Endothelial cell of umbilical vein (primary cell): ENCODE measurements at regions not wholly inside any gene's neighbourhood (a gene's known extent, or its start where the extent isn't known, plus 50 kb on each side); places are given as distances from the start of the nearest gene placed in this dataset.

Source experiments
- BruUV-seq: library from RNA; stranded (reverse); fragments of 400-500 nt; replicated peaks from 2 replicates; lab custom pipeline; 2021; lab: Mats Ljungman, UMichigan
- CTCF ChIA-PET: fragments of 300-600, 350-600 bp; sonication (Branson Sonifier 250); formaldehyde crosslinking; loops from one replicate; lab custom pipeline; 2021; ENCODE audit warnings: antibody characterized with exemption, inconsistent platforms; lab: Charles Lee
- POLR2A ChIA-PET: fragments of 300-600, 350-600 bp; sonication (Branson Sonifier 250); formaldehyde crosslinking; loops from one replicate; lab custom pipeline; 2021; ENCODE audit warnings: antibody characterized with exemption, inconsistent platforms; lab: Charles Lee
- DNase-seq: peaks from one replicate; pipeline ENCODE4 v3.0.0-alpha.2; 2011; ENCODE audit warnings: low read depth, low spot score
- FAIRE-seq: peaks from 2 replicates; lab custom pipeline; 2011; peaks lifted over from hg19 to GRCh38; lab: Jason Lieb, UNC
- H2AFZ ChIP-seq: 2 replicates; pipeline ENCODE4 v1.6.0; 2012; ENCODE audit warnings: low read depth, low read length, control low read depth, inconsistent platforms
- H3K27ac ChIP-seq: 2 replicates; pipeline ENCODE4 v1.5.1; 2011; ENCODE audit warnings: low read depth, mild to moderate bottlenecking, control low read depth, low read length, moderate library complexity; ENCODE audit not compliant: insufficient read depth
- H3K27me3 ChIP-seq, 2 experiments: 2 replicates each; pipeline versions ENCODE4 v1.6.0 to v1.6.1; 2011; ENCODE audit warnings: low read length in 2 of 2, mixed read lengths in 1 of 2; ENCODE audit not compliant: control insufficient read depth in 2 of 2, insufficient read depth in 2 of 2
- H3K36me3 ChIP-seq, 2 experiments: 2 replicates in 1 of 2; 3 replicates in 1 of 2; pipeline ENCODE4 v1.5.1; 2011; ENCODE audit warnings: low read length in 2 of 2, mild to moderate bottlenecking in 1 of 2, moderate library complexity in 1 of 2; ENCODE audit not compliant: control insufficient read depth in 2 of 2, insufficient read depth in 2 of 2; ENCODE audit errors: extremely low read depth in 1 of 2
- H3K4me1 ChIP-seq: 3 replicates; pipeline ENCODE4 v1.5.1; 2011; ENCODE audit warnings: mild to moderate bottlenecking, low read length; ENCODE audit not compliant: control insufficient read depth, insufficient read depth; ENCODE audit errors: extremely low read depth
- H3K4me2 ChIP-seq: 2 replicates; pipeline ENCODE4 v1.6.1; 2011; ENCODE audit warnings: low read length, control low read depth, mixed read lengths; ENCODE audit not compliant: insufficient read depth
- H3K4me3 ChIP-seq, 3 experiments: fragments of 200-600 bp in 1 of 3; sonication (generic), shearing (Covaris generic) in 1 of 3; replicated peaks in 1 of 3; 2 replicates each; pipeline ENCODE4 v1.5.1; 2011 to 2016; ENCODE audit warnings: control low read depth in 3 of 3, low read length in 3 of 3, mild to moderate bottlenecking in 2 of 3, inconsistent platforms in 1 of 3, low read depth in 1 of 3, moderate library complexity in 1 of 3; ENCODE audit not compliant: insufficient read depth in 1 of 3
- H3K79me2 ChIP-seq: 2 replicates; pipeline ENCODE4 v1.6.0; 2012; ENCODE audit warnings: low read length, inconsistent platforms; ENCODE audit not compliant: control insufficient read depth, insufficient read depth
- H3K9ac ChIP-seq: replicated peaks from 2 replicates; pipeline ENCODE3; 2011; ENCODE audit warnings: low read length, control low read depth; ENCODE audit not compliant: insufficient read depth; ENCODE audit errors: extremely low read depth
- H3K9me1 ChIP-seq: replicated peaks from 3 replicates; pipeline ENCODE4 v1.6.0; 2011; ENCODE audit warnings: mild to moderate bottlenecking, low read length; ENCODE audit not compliant: control insufficient read depth, insufficient read depth; ENCODE audit errors: extremely low read depth
- H3K9me3 ChIP-seq: replicated peaks from 2 replicates; pipeline ENCODE4 v1.5.1; 2012; ENCODE audit warnings: low read length, inconsistent platforms; ENCODE audit not compliant: control insufficient read depth, insufficient read depth
- H4K20me1 ChIP-seq: replicated peaks from 2 replicates; pipeline ENCODE3; 2011; ENCODE audit warnings: mild to moderate bottlenecking, low read length; ENCODE audit not compliant: control insufficient read depth, insufficient read depth; ENCODE audit errors: extremely low read depth
- EZH2 ChIP-seq: IDR thresholded peaks from 2 replicates; pipeline ENCODE4 v1.6.1; 2012; ENCODE audit warnings: borderline replicate concordance, low read depth, mild to moderate bottlenecking, moderate library complexity, low read length, inconsistent platforms; ENCODE audit not compliant: severe bottlenecking
- FOS ChIP-seq: IDR thresholded peaks from 2 replicates; pipeline ENCODE4 v1.6.1; 2011; ENCODE audit warnings: mild to moderate bottlenecking, low read length, moderate library complexity, borderline replicate concordance; ENCODE audit not compliant: insufficient read depth
- GATA2 ChIP-seq: IDR thresholded peaks from 2 replicates; pipeline ENCODE4 v1.7.0; 2011; ENCODE audit warnings: low read depth, mild to moderate bottlenecking, moderate library complexity, mixed read lengths, low read length; ENCODE audit not compliant: insufficient read length, insufficient read depth
- JUN ChIP-seq: IDR thresholded peaks from 2 replicates; pipeline ENCODE4 v1.6.1; 2011; ENCODE audit warnings: borderline replicate concordance, low read depth; ENCODE audit not compliant: insufficient read length, insufficient read depth
- MYC ChIP-seq: IDR thresholded peaks from one replicate; pipeline ENCODE4 v1.6.1; 2011; ENCODE audit warnings: mild to moderate bottlenecking, low read depth, low read length
- POLR2A ChIP-seq: IDR thresholded peaks from 2 replicates; pipeline ENCODE4 v1.6.1; 2012; ENCODE audit warnings: low read depth, mild to moderate bottlenecking, control low read depth, low read length
- POLR2AphosphoS5 ChIP-seq: IDR thresholded peaks from 2 replicates; pipeline ENCODE4 v1.6.1; 2012; ENCODE audit warnings: low read depth, mild to moderate bottlenecking, control low read depth, low read length, moderate library complexity; ENCODE audit not compliant: insufficient read depth
- dilution Hi-C: fragments of 300-500 bp; cut with MboI; formaldehyde crosslinking; loops from one replicate; pipeline ENCODE4 v1.15.0; 2019; ENCODE audit warnings: low sequenced_read_pairs; ENCODE audit not compliant: extremely low pct_ligation_motif_present
- intact Hi-C: fragments of 100-400 bp; cut with micrococcal nuclease; formaldehyde crosslinking; loops from one replicate; pipeline ENCODE4 v1.10.0; 2022
- TF ChIP-seq, protein P1 (sequence below), 2 donors: IDR thresholded peaks; 1 replicate in 1 of 2; 2 replicates in 1 of 2; pipeline ENCODE4 v1.5.1; 2011; ENCODE audit warnings: low read length in 2 of 2, mild to moderate bottlenecking in 2 of 2, moderate library complexity in 2 of 2, control low read depth in 1 of 2, inconsistent platforms in 1 of 2, low read depth in 1 of 2; ENCODE audit not compliant: insufficient read depth in 1 of 2; ENCODE audit errors: extremely low read depth in 1 of 2
- TF ChIP-seq, protein P2 (sequence below): IDR thresholded peaks from 2 replicates; pipeline ENCODE4 v1.6.1; 2011; ENCODE audit not compliant: insufficient read depth, insufficient read length

DNA sequence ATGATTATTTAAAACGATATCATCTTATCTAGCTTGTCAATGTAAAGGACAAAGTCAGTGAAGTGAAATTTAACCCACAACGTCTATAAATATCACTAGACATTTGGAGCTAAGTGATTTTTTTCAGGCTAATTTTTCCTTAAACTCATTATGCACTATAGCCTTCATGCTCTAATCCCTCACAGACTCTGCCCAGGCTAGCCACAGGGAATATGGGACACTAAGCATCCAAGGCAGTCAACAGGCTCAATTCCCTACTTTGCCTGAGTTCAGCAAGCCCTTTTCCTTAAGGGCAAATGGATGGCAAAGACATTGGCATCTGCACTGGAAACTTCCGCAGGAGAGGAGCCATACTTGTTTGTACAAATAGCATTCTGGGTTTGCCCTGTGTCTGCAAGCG, 577.0 kb downstream of the LMO4 start:
- POLR2A ChIA-PET: no interaction called here
- dilution Hi-C loops: no loop called here
- no peak for DNase-seq

More for the DNA sequence above, 577.0 kb downstream of the LMO4 start:
- BruUV-seq: no TSS peak
- intact Hi-C loops: no loop called here
- Histone ChIP-seq H3K9me1 (no peaks in the 10 kb centered on the region), H3K4me2 (no peak overlapping the region), H3K9me3 (no peaks in the 10 kb centered on the region), H2AFZ (no peak overlapping the region), H3K4me1 (no peaks in the 10 kb centered on the region), H4K20me1 (no peaks in the 10 kb centered on the region), H3K27me3 (peaks cover 0 to 3% of the 10 kb centered on the region in 2 experiments), H3K36me3 (no peaks in the 10 kb centered on the region), H3K27ac (no peak overlapping the region), H3K4me3 (no peak overlapping the region), H3K9ac (no peak overlapping the region), H3K79me2 (no peaks in the 10 kb centered on the region)
- TF ChIP-seq, protein P1, sequence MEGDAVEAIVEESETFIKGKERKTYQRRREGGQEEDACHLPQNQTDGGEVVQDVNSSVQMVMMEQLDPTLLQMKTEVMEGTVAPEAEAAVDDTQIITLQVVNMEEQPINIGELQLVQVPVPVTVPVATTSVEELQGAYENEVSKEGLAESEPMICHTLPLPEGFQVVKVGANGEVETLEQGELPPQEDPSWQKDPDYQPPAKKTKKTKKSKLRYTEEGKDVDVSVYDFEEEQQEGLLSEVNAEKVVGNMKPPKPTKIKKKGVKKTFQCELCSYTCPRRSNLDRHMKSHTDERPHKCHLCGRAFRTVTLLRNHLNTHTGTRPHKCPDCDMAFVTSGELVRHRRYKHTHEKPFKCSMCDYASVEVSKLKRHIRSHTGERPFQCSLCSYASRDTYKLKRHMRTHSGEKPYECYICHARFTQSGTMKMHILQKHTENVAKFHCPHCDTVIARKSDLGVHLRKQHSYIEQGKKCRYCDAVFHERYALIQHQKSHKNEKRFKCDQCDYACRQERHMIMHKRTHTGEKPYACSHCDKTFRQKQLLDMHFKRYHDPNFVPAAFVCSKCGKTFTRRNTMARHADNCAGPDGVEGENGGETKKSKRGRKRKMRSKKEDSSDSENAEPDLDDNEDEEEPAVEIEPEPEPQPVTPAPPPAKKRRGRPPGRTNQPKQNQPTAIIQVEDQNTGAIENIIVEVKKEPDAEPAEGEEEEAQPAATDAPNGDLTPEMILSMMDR (IDR thresholded peaks at IDR 0.05; ENCODE audit: extremely low read depth in 1 of 2, insufficient read depth in 1 of 2, low read depth in 1 of 2, low read length in 2 of 2): no peak
- TF ChIP-seq EZH2: no peak
- TF ChIP-seq, protein P2, sequence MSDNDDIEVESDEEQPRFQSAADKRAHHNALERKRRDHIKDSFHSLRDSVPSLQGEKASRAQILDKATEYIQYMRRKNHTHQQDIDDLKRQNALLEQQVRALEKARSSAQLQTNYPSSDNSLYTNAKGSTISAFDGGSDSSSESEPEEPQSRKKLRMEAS: no peak
- no peak for TF ChIP-seq POLR2AphosphoS5
- no peak for TF ChIP-seq JUN
- no peak for TF ChIP-seq GATA2
- TF ChIP-seq FOS: no peak
- no peak for TF ChIP-seq MYC
- TF ChIP-seq POLR2A: no peak
- FAIRE-seq: peak; percentile 52
- CTCF ChIA-PET: no interaction called here
